Vagina (tissue), 2 donors: ENCODE measurements at regions not wholly inside any gene's neighbourhood (a gene's known extent, or its start where the extent isn't known, plus 50 kb on each side); places are given as distances from the start of the nearest gene placed in this dataset.

Experiments
- DNase-seq, 2 donors: peaks; one replicate each; pipeline ENCODE4 v3.0.0-alpha.2; 2017; ENCODE audit errors: extremely low spot score in 2 of 2
- H3K27ac ChIP-seq: fragments of 200-600 bp; sonication (generic); one replicate; pipeline ENCODE4 v1.5.1; 2019
- H3K27me3 ChIP-seq: fragments of 200-600 bp; sonication (generic); one replicate; pipeline ENCODE4 v1.5.1; 2019
- H3K36me3 ChIP-seq, 2 donors: fragments of 200-600 bp; sonication (generic); one replicate each; pipeline ENCODE4 v1.5.1; 2017 to 2019
- H3K4me1 ChIP-seq: fragments of 200-600 bp; sonication (generic); one replicate; pipeline ENCODE4 v1.5.1; 2019
- H3K4me3 ChIP-seq, 2 donors: fragments of 200-600 bp; sonication (generic); 1 replicate in 1 of 2; 2 replicates in 1 of 2; pipeline ENCODE4 v1.5.1; 2016 to 2019
- H3K9me3 ChIP-seq: fragments of 200-600 bp; sonication (generic); one replicate; pipeline ENCODE4 v1.5.1; 2019
- CTCF ChIP-seq, 3 experiments: fragments of 450-650 bp in 2 of 3; fragments of 200-600 bp in 1 of 3; sonication (generic) in 1 of 3; IDR thresholded peaks; one replicate each; pipeline ENCODE4 v1.5.1; 2017 to 2019; ENCODE audit warnings: antibody characterized with exemption in 3 of 3, mild to moderate bottlenecking in 2 of 3, moderate library complexity in 2 of 3
- POLR2A ChIP-seq, 2 donors: fragments of 450-650 bp; IDR thresholded peaks; one replicate each; pipeline ENCODE4 v1.6.1; 2017; ENCODE audit warnings: antibody characterized with exemption in 2 of 2, mild to moderate bottlenecking in 2 of 2, moderate library complexity in 2 of 2
- POLR2AphosphoS5 ChIP-seq, 2 donors: sonication (generic); formaldehyde crosslinking; IDR thresholded peaks; one replicate each; pipeline ENCODE4 v1.9.0; 2017; ENCODE audit warnings: antibody characterized with exemption in 2 of 2, mild to moderate bottlenecking in 2 of 2, low read depth in 1 of 2; ENCODE audit not compliant: insufficient read depth in 1 of 2
- intact Hi-C: fragments of 100-400 bp; cut with DNase I; formaldehyde crosslinking; loops from one replicate; pipeline ENCODE4 v1.15.1; 2023

GRCh38 chr2:150997066-150997465 is 264.6 kb downstream of the RBM43 start:
- no peak for DNase-seq
- no peaks in the 10 kb centered on the region for H3K36me3 ChIP-seq
- H3K27me3 ChIP-seq = no peaks in the 10 kb centered on the region
- no peak overlapping the region for H3K4me3 ChIP-seq
- H3K27ac ChIP-seq = no peak overlapping the region
- no peaks in the 10 kb centered on the region for H3K9me3 ChIP-seq
- intact Hi-C loops = no loop called here
- H3K4me1 ChIP-seq = peaks cover 16% of the 10 kb centered on the region
- TF ChIP-seq CTCF (IDR thresholded peaks at IDR 0.05) (no peak), POLR2AphosphoS5 (IDR thresholded peaks at IDR 0.05; ENCODE audit: insufficient read depth in 1 of 2, low read depth in 1 of 2) (no peak), POLR2A (IDR thresholded peaks at IDR 0.05) (no peak)

GRCh38 chr2:150994076-150994475 is 267.6 kb downstream of the RBM43 start:
- no peak for DNase-seq
- H3K4me3 ChIP-seq = no peak overlapping the region
- H3K27me3 ChIP-seq = no peaks in the 10 kb centered on the region
- TF ChIP-seq POLR2A (IDR thresholded peaks at IDR 0.05) (no peak), CTCF (IDR thresholded peaks at IDR 0.05) (no peak), POLR2AphosphoS5 (IDR thresholded peaks at IDR 0.05; ENCODE audit: insufficient read depth in 1 of 2, low read depth in 1 of 2) (no peak)
- intact Hi-C loops = no loop called here
- peaks cover 16% of the 10 kb centered on the region for H3K4me1 ChIP-seq
- H3K9me3 ChIP-seq = no peaks in the 10 kb centered on the region
- no peak overlapping the region for H3K27ac ChIP-seq
- no peaks in the 10 kb centered on the region for H3K36me3 ChIP-seq

- no peak for TF ChIP-seq CTCF (IDR thresholded peaks at IDR 0.05)
- TF ChIP-seq POLR2A (IDR thresholded peaks at IDR 0.05) = no peak
- no peak for TF ChIP-seq POLR2AphosphoS5 (IDR thresholded peaks at IDR 0.05; ENCODE audit: insufficient read depth in 1 of 2, low read depth in 1 of 2)
- no peak for DNase-seq
- Histone ChIP-seq H3K36me3 (no peaks in the 10 kb centered on the region), H3K9me3 (peaks cover 11% of the 10 kb centered on the region), H3K27ac (no peak overlapping the region), H3K27me3 (no peaks in the 10 kb centered on the region), H3K4me3 (no peak overlapping the region), H3K4me1 (no peaks in the 10 kb centered on the region)
- intact Hi-C loops = no loop called here
Observed at GRCh38 chr2:150989969-150990368, 271.7 kb downstream of the RBM43 start.

- intact Hi-C loops = no loop called here
- peaks cover 11% of the 10 kb centered on the region for H3K9me3 ChIP-seq
- H3K27ac ChIP-seq = no peak overlapping the region
- DNase-seq = no peak
- no peaks in the 10 kb centered on the region for H3K36me3 ChIP-seq
- H3K27me3 ChIP-seq = no peaks in the 10 kb centered on the region
- H3K4me3 ChIP-seq = no peak overlapping the region
- TF ChIP-seq CTCF (IDR thresholded peaks at IDR 0.05) (no peak), POLR2AphosphoS5 (IDR thresholded peaks at IDR 0.05; ENCODE audit: insufficient read depth in 1 of 2, low read depth in 1 of 2) (no peak), POLR2A (IDR thresholded peaks at IDR 0.05) (no peak)
- H3K4me1 ChIP-seq = no peaks in the 10 kb centered on the region
Observed at GRCh38 chr2:150985741-150986140, 275.9 kb downstream of the RBM43 start.

GRCh38 chr2:150983314-150983897 is 278.3 kb downstream of the RBM43 start:
- H3K9me3 ChIP-seq = peaks cover 11% of the 10 kb centered on the region
- no peak for TF ChIP-seq POLR2A (IDR thresholded peaks at IDR 0.05)
- TF ChIP-seq POLR2AphosphoS5 (IDR thresholded peaks at IDR 0.05; ENCODE audit: insufficient read depth in 1 of 2, low read depth in 1 of 2) = no peak
- TF ChIP-seq CTCF (IDR thresholded peaks at IDR 0.05) = no peak
- no peaks in the 10 kb centered on the region for H3K4me1 ChIP-seq
- intact Hi-C loops = no loop called here
- DNase-seq = no peak
- no peaks in the 10 kb centered on the region for H3K27me3 ChIP-seq
- no peak overlapping the region for H3K4me3 ChIP-seq
- H3K27ac ChIP-seq = no peak overlapping the region
- no peaks in the 10 kb centered on the region for H3K36me3 ChIP-seq
